ENCODE measurements at regions not wholly inside any gene's neighbourhood (a gene's known extent, or its start where the extent isn't known, plus 50 kb on each side); places are given as distances from the start of the nearest gene placed in this dataset.

DNA sequence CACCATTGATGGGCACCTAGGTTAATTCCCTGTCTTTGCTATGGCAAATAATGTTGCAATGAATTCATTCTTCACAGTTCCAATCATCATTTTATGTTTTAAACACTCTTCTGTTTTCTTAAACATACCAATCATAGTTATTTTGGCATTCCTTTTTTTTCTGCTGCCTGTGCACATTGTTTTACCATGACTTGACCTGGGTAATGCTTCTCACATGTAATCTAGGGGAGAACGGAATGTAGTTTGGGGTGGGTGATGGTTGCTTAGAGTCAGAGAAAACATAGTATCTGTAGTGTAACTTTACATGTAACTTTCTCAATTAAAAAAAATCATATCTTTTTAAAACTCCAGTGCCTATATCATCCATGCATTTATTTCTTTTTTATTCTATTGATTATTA lies 1945.3 kb upstream of the RAG2 start (continued):
- no peak for TF ChIP-seq WRNIP1 (IDR thresholded peaks at IDR 0.05; ENCODE audit: borderline replicate concordance, low read depth, low read length)
- no peak for TF ChIP-seq BMI1 (IDR thresholded peaks at IDR 0.05; ENCODE audit: borderline replicate concordance)
- no peak for TF ChIP-seq RUNX3 (IDR thresholded peaks at IDR 0.05; ENCODE audit: low read length)
- TF ChIP-seq CREB1 (IDR thresholded peaks at IDR 0.05; ENCODE audit: low read depth) = no peak

DNA sequence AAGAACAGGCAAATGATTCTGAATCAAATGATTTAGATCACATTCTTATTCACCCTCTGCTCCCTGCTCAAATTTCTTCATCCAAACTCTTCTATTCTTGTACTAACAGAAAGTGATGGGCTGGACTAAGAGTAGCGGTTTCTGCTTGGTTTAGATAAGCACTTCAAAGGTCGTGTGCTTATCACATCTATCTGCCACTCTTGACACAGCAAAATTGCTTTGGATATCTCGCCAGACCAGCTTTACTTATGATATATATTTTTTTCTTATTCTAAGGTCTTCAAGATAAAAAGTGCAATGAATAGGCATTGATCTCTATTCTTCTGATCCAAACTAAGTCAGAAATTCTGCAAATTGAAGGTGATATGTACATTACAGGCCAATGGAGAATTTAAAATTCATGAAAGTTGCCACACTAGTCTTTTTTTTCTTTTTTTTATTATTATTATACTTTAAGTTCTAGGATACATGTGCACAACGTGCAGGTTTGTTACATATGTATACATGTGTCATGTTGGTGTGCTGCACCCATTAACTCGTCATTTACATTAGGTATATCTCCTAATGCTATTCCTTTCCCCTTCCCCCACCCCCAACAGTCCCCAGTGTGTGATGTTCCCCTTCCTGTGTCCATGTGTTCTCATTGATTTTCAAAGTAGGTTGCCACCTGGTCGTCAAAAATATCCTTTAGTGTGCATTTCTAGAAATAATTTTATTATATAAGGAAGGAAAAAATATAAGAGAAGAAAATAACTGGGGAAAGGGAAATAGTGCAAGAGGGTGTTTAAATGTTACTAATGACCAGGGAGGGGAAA lies 1941.0 kb upstream of the RAG2 start:
- no TSS peak for BruUV-seq (replicated peaks)
- ATAC-seq (no peak), DNase-seq (ENCODE audit: low read depth, low spot score) (no peak), FAIRE-seq (no peak)
- in situ Hi-C loops (cut with MboI) (no loop called here), intact Hi-C loops (cut with micrococcal nuclease; ENCODE audit: unreplicated experiment) (no loop called here)
- ChIA-PET RAD21 (ENCODE audit: unreplicated experiment) (no interaction called here), SMC1A (ENCODE audit: uncharacterized antibody, unreplicated experiment) (interaction anchor here (1.4 kb wide), 1 partner anchor 11 kb away, joined by 3 read pairs; no protein-coding TSS in a partner anchor), CTCF (no interaction called here), POLR2A (no interaction called here)
- Histone ChIP-seq H4K20me1 (ENCODE audit: control insufficient read depth, insufficient read depth) (no peaks in the 10 kb centered on the region), H3K4me1 (ENCODE audit: control insufficient read depth, insufficient read depth, low read length) (no peaks in the 10 kb centered on the region), H3K4me3 (no peak overlapping the region), H3K27me3 (replicated peaks in 1 of 2; ENCODE audit: control insufficient read depth in 2 of 2, insufficient read depth in 2 of 2, low read length in 1 of 2) (no peaks in the 10 kb centered on the region), H3K27ac (ENCODE audit: control insufficient read depth, insufficient read depth) (no peak overlapping the region), H3K36me3 (ENCODE audit: control insufficient read depth in 2 of 2, insufficient read depth in 2 of 2, low read length in 1 of 2) (no peaks in the 10 kb centered on the region), H3K79me2 (ENCODE audit: control insufficient read depth, insufficient read depth, low read length) (no peaks in the 10 kb centered on the region), H3K9ac (ENCODE audit: control insufficient read depth, insufficient read depth, low read length) (no peak overlapping the region), H3K9me3 (replicated peaks; ENCODE audit: control insufficient read depth, insufficient read depth, low read length) (no peaks in the 10 kb centered on the region), H2AFZ (ENCODE audit: control insufficient read depth, low read depth, low read length) (no peak overlapping the region), H3K4me2 (ENCODE audit: control insufficient read depth, insufficient read depth) (no peak overlapping the region)
- no peak for TF ChIP-seq NRF1 (conservative IDR thresholded peaks at IDR 0.05; ENCODE audit: low read depth, low read length)
- WGBS (ENCODE audit: insufficient coverage, insufficient replicate concordance, low lambda C conversion rate, missing lambda C conversion rate) = 0% methylated on average over 3 of the region's 6 CpGs

GRCh38 chr11:38530226-38530625 lies 1932.2 kb upstream of the RAG2 start:
- Histone ChIP-seq H2AFZ (ENCODE audit: control insufficient read depth, low read depth, low read length) (no peak overlapping the region), H3K9ac (ENCODE audit: control insufficient read depth, insufficient read depth, low read length) (no peak overlapping the region), H3K9me3 (replicated peaks; ENCODE audit: control insufficient read depth, insufficient read depth, low read length) (no peaks in the 10 kb centered on the region), H3K27me3 (replicated peaks in 1 of 2; ENCODE audit: control insufficient read depth in 2 of 2, insufficient read depth in 2 of 2, low read length in 1 of 2) (no peaks in the 10 kb centered on the region), H3K36me3 (ENCODE audit: control insufficient read depth in 2 of 2, insufficient read depth in 2 of 2, low read length in 1 of 2) (no peaks in the 10 kb centered on the region), H4K20me1 (ENCODE audit: control insufficient read depth, insufficient read depth) (no peaks in the 10 kb centered on the region), H3K27ac (ENCODE audit: control insufficient read depth, insufficient read depth) (no peak overlapping the region), H3K4me2 (ENCODE audit: control insufficient read depth, insufficient read depth) (no peak overlapping the region), H3K4me3 (no peak overlapping the region), H3K4me1 (ENCODE audit: control insufficient read depth, insufficient read depth, low read length) (no peaks in the 10 kb centered on the region), H3K79me2 (ENCODE audit: control insufficient read depth, insufficient read depth, low read length) (no peaks in the 10 kb centered on the region)
- POLR2A ChIA-PET = no interaction called here
- no TSS peak for BruUV-seq (replicated peaks)
- DNase-seq (ENCODE audit: low read depth, low spot score) = no peak
- no peak for FAIRE-seq
- RAD21 ChIA-PET (ENCODE audit: unreplicated experiment) = no interaction called here
- in situ Hi-C loops (cut with MboI) = no loop called here
- ATAC-seq = no peak
- WGBS (ENCODE audit: insufficient coverage, insufficient replicate concordance, low lambda C conversion rate, missing lambda C conversion rate) = 4% methylated on average over 2 of the region's 2 CpGs
- SMC1A ChIA-PET (ENCODE audit: uncharacterized antibody, unreplicated experiment) = no interaction called here
- intact Hi-C loops (cut with micrococcal nuclease; ENCODE audit: unreplicated experiment) = no loop called here
- CTCF ChIA-PET = no interaction called here
- TF ChIP-seq ATF7 (IDR thresholded peaks at IDR 0.05; ENCODE audit: low read depth) (no peak), ZNF687 (IDR thresholded peaks at IDR 0.05) (no peak), HCFC1 (IDR thresholded peaks at IDR 0.05; ENCODE audit: low read length) (no peak), USF2 (IDR thresholded peaks at IDR 0.05; ENCODE audit: borderline replicate concordance, low read depth, low read length) (no peak)
- TF ChIP-seq, protein P1, sequence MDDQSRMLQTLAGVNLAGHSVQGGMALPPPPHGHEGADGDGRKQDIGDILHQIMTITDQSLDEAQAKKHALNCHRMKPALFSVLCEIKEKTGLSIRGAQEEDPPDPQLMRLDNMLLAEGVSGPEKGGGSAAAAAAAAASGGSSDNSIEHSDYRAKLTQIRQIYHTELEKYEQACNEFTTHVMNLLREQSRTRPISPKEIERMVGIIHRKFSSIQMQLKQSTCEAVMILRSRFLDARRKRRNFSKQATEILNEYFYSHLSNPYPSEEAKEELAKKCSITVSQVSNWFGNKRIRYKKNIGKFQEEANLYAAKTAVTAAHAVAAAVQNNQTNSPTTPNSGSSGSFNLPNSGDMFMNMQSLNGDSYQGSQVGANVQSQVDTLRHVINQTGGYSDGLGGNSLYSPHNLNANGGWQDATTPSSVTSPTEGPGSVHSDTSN (IDR thresholded peaks at IDR 0.05; ENCODE audit: insufficient replicate concordance, low read depth, low read length) = no peak

Measured in GM12878 (cell line).